ENCODE measurements at regions not wholly inside any gene's neighbourhood (a gene's known extent, or its start where the extent isn't known, plus 50 kb on each side); places are given as distances from the start of the nearest gene placed in this dataset.

DNA sequence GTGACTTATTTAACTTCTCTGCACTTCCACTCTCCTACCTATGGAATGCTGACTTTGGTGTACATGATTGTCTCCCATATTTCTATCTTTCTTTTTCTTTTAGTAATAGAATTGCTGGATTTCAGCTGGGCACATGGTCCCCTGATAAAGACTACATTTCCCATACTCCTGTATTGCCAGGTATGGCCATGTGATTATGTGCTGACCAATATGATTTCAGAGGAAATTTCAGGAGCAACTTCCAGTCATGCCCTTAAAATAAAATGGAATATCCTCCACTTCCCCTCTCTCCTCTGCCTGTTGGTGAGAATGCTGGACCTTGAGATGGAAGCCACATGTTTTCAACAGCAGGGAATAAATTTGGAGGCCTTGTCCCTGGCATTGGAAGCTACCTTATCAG lies 130.7 kb upstream of the IGSF21 start:
- DNase-seq (ENCODE audit: low read depth in 2 of 2): no peak

DNA sequence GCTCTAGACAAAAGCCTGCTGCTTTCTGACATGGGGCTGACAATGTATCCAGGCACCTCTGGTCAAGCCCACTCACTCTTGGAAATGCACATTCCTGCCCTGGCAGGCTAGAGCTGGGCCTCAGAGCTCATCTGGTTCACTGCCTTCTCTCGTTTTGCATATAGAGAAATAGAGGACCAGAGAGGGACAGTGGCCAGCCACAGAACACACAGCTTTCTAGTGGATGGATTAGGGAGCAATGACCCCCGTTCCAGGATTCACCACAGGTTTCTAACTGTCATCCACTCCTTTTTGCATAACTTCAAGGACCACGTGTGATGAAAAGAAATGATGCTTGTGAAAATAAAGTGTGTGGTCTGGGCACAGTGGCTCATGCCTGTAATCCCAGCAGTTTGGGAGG lies 129.6 kb upstream of the IGSF21 start:
- no peak for DNase-seq (ENCODE audit: low read depth in 2 of 2)

DNA sequence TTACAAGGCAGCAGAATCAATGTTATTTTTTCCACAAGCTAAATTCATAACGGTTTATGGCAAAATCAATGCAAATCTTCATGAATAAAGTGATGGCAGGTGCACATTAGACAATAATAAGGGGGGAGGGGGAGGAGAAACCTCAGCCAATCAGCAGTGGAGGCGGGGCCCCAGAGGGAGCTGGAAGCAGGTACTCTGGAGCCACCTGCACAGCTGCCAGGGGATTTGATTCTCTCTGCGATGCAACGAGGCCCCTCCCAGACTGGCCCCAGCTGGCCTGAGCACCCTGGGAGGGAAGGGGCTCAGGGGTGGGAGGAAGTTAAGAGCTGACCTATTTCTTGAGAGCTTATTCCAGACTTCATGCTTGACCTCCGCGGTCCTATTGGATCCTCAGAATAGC lies 127.8 kb upstream of the IGSF21 start:
- DNase-seq (ENCODE audit: low read depth in 2 of 2): no peak

DNA sequence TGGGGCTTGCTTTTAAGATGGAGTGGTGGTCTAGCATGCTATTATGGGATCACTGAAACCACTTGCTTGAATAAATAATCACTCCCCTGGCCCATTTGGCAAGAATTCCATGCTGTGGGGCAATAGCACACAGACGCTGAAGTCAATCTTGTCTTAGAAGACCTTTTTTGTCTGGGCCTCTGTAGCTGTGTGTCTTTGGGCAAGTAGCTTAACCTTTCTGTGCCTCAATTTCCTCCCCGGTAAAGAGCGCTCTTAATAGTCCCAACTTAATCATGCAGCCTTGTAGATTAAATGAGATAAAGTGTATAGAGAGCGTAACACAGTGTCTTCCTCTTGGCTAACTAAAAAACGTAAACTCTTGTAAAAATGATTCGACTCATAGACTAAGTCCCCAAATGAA lies 125.4 kb upstream of the IGSF21 start:
- DNase-seq (ENCODE audit: low read depth in 2 of 2): no peak

DNA sequence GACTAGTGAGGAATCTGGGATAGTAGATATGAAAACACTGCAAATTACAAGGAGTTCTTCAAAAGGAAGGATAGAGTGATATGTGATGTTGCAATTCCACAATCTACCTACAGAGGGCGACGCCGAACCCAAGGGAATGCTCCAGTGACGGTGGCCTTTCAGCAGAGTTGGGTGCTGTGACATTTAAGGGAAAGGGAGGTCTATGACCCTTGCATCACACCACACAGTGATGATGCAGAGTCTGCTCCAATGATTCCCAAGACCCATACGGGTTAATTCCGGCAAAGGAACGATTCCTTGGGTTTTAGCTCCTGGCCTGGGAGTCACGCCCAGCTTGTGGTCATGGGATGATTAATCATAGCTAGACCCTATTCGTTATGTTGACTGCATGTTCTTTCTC lies 123.0 kb upstream of the IGSF21 start:
- DNase-seq (ENCODE audit: low read depth in 2 of 2): peak in 1 of 2 experiments; percentile 21

DNA sequence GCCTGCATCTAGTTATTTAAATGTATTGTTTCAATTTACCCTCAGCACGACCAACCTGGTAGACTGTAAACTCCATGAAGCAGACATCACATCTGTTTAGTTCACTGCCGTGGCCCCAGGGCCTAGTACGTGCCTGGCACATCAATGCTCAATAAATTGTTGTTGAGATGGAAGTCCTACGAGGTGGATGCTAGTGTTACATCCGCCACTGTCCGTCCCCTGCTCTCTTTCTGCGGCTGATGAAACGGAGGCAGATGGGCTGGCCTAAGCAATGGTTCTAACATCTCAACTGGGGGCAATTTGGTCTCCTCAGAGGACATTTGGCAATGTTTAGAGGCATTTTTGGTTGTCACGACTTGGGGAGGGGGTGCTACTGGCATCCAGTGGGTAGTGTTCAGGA lies 121.4 kb upstream of the IGSF21 start:
- DNase-seq (ENCODE audit: low read depth in 2 of 2): no peak

DNA sequence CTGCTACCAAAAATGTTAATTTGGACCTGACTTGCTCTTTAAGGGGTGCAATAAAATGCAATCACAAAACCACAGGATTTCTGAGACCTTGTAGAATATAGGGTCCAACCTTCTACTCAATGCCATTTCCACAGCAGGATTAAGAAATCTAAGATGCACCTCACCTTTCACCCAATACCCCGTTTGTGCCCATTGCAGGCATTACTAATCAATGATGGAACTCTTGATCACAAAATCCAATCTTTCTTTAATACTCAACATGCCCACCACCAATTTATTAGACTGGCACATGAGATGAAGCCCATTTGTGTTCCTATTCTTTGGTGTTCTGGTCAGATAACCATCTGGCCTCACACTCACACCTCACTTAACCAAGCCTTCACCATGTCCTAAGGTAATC lies 117.2 kb upstream of the IGSF21 start:
- no peak for DNase-seq (ENCODE audit: low read depth in 2 of 2)

DNA sequence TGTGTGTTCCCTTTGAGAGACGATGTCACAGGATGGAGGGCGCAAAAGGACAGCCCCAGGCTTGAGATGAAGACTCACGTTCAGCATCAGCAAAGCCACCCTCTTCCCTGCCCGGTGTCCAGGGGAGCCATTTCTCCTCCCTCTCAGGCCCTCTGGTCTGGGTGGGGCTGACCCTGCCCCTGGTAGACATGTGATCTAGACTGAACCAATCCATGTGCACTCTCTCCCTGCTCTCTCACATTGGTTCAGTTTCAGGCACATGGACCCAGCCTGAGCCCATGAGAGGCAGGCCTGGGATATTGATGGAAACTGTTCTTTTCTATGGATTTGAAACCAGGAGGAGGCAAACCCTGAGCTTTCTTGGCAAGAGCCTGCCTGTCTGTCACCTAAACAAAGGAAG lies 115.6 kb upstream of the IGSF21 start:
- DNase-seq (ENCODE audit: low read depth in 2 of 2): no peak

DNA sequence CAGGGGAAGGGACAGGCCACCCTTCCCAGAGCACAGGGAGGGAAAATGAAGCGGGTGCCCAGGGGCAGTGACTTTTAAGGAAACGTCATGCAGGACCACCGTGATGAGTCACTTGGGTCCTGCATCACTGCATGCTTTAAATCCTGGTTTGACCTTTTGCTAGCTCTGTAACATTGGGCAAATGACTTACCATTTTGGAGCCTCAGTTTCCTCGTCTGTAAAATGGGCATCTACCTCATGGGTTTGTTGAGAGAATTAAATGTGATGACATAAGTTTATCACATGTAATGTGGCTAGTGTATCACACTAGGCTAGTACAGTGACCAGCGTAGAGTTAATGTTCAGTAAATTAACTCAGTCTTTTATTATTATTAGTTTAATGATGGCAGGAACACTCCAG lies 114.8 kb upstream of the IGSF21 start:
- DNase-seq (ENCODE audit: low read depth in 2 of 2): no peak

DNA sequence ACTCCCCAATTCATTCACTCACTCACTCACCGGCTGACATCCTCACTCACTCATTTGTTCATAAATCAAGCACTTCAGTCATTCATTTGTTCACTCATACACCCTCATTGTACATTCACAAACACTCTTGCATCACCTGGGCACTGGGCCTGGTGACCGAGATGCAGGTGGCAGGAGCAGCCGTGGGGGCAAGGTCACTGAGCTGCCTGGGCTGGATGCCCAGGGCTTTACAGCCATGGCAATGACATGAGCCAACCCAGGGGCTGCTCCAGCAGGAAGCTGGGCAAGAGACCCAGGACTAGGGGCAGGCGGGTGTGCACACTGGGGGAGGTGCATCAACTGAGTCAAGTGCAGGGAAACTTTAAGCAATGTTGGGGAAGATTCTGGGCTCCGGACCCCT lies 113.6 kb upstream of the IGSF21 start:
- DNase-seq (ENCODE audit: low read depth in 2 of 2): no peak

DNA sequence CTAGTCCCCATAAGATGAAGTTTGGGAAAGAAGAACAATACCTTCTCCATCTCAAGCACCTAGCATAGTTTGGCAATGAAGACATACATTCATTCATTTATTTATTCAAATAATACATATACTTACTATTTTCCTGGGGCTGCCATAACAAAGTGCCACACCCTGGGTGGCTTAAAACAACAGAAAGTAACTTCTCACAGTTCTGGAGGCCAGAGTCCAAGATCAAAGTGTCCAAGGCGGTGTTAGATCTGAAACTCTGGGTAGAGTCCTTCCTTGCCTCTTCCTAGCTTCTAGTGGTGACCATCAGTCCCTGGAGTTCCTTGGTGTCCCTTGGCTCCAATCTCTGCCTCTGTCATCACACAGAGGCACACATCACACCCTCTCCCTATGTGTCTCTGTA lies 112.1 kb upstream of the IGSF21 start:
- DNase-seq (ENCODE audit: low read depth in 2 of 2): no peak

DNA sequence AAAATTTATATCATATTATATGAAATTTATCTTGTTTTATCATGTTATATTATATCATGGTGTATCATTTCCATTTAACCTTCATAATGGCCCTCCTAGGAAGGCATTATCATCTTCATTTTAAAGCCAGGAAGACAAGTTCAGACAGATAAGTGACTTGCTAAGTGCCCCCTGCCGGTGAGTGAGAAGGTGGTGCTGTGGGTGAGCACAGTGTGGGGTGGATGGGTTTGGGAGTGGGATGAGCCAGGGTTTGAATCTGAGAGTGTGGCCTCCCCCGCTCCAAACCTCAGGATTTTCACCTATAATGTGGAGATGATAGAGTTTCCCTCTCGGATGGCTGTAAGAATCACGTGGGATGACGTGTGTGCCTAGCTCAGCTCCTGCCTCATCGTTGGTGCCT lies 108.7 kb upstream of the IGSF21 start:
- no peak for DNase-seq (ENCODE audit: low read depth in 2 of 2)

DNA sequence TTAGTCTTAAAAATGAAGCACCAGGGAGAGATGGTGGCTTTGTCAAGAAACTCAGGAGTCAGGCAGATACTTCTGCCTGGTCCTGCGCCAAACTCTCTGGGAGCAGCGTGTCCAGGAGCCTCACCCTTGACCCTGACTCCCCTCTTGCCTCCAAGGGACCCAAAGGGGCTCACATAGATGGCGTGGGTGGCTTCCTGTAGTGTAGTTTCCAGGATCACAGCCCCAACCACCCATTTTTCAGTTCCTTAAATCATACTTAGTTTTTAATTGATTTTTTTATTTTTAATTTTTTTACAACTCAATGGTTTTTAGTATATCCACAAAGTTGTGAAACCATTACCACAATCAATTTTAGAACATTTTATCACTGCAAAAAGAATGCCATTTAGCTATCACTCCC lies 107.7 kb upstream of the IGSF21 start:
- DNase-seq (ENCODE audit: low read depth in 2 of 2): no peak

DNA sequence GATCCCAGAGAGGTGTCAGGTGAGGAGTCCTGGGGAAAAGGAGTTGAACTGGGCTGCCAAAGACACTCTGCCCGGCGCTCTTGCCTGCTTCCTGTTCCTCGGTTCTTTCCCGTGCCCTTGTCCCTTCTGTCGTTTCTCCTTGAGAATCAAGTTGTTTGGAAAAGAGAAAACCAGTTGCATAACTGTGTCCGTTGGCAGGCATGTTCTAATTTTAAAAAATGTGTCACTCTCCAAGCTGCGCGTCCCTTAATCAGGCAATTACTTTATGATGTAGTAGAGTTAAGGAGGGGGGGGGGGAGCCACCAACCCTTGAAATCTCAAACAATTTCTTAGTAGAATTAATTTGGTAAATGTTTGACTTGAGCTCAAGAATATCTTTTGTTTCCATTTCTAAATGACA lies 105.9 kb upstream of the IGSF21 start:
- no peak for DNase-seq (ENCODE audit: low read depth in 2 of 2)

DNA sequence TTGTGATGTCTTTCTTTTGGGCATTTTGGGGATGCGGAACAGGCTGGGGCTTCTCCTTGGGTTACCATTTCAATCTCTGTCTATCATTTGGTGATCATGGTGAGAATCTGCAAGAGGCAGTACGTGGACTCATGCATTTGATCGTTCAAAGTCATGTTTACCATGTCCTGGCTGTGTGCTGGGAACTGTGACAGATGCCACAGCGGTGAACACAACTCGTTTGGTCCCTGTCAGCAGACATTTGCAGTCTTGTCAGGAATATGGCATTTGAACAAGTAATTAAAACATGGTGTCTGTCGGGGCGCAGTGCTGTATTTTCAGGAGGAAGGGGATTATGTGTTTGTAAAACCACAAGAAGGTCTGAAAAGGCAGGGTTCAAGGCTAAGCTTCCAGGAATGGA lies 103.3 kb upstream of the IGSF21 start:
- DNase-seq (ENCODE audit: low read depth in 2 of 2): no peak

DNA sequence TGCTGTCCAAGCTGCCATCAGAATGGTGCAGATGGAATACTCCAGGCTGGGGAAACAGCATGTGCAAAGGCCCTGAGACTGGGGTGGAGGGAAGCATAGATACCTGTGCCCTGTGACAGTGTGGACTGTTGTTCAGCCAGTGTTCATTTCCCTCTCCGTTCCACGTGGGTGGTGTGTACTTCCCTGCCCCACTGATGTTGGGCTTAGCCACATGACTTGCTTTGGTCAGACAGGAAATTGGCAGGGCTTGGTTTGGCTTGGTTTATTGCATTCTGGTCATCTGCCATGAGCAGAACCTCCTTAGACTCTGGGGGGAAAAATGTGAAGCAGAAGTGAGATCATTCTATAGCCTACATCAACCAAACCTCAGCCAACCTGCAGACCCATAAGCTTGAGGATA lies 102.4 kb upstream of the IGSF21 start:
- no peak for DNase-seq (ENCODE audit: low read depth in 2 of 2)

DNA sequence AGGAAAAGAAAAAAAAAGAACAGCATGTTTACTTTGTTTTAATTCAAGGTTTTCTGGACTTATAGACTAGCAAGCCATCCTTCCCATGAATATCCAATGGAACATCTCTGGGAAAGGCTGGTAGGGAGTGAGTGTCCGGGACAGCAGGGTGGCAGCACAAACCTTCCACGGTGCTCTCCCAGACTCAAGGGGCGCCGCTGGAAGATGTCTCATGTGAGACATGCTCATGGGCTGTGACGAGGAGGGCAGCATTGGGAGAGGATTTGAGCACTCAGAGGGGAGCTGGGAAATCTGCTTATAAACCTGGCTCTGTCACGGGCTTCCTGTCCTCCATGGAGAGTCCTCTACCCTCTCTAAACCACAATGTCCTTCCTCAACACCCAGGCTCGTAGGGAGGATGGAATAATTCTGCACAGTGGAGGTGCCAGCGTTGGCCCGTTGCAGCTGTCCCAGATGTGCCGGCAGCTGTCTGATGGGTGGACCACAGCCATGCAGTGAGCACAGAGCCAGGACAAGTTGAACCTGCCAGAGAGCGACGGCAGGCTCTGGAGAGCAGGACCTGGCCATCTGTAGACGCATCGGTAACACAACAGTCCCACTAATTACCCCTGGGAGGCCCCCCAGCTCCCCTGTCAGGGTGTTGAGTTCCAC lies 100.1 kb upstream of the IGSF21 start:
- no peak for DNase-seq (ENCODE audit: low read depth in 2 of 2)

DNA sequence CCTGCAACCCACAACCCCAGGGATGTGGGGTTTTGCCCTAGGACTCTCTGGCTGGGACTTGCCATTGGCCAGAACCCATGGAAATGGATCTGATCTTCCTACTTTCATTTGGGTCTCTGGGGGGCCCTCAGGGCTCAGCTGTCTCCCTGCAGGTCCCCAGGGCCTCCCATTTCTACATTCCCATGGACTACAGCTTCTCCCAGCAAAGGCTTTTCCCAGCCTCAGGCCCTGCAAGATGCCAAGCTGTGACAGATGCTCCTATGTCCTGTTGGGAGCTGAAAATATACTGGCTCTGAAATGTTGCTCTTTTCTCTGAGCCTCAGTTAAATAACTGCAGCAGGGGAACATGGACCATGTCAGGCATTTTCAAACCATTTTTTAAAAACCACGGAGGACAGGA lies 99.5 kb upstream of the IGSF21 start:
- DNase-seq (ENCODE audit: low read depth in 2 of 2): no peak

DNA sequence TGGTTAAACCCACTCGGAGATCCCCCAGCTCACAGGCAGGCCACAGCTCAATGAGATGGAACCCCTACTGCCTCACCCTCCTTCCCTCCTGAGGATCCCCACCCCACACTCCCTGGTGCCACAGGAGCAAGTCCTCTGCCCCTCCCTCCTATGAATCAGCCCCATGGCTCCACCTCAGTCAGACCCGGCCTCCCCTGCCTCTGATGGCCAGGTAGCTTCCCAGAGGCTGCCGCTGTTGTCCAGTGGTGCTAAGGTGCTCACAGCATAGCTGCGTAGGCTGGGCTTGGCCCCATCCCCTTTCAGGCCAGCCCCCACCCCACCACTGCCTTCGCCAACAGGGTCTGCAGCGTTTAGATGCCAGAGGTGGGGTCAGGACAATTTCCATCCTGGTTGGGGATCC lies 98.5 kb upstream of the IGSF21 start:
- no peak for DNase-seq (ENCODE audit: low read depth in 2 of 2)

DNA sequence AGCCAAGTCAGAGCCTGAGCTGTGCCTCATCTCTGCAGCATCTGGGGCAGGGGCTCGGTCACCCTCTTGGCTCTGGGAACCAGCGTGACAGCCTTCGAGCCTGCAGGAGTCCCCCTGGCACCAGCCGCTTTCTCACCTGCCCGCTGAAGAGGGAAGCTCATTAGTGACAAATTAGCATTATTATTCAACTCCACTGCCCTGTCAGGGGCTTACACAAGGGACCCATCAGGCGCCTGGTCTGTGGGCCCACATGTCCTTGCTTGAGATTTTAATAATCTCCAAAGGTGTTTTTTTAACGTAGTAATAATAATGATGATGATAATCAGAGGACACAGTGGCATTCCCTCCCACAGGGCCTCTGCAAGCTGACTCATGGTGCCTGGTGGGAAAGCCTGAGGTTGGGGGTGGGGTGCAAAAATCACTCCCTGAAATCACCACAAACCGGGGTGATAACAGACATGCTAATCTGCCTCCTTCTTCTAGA lies 98.1 kb upstream of the IGSF21 start:
- DNase-seq (ENCODE audit: low read depth in 2 of 2): no peak

DNA sequence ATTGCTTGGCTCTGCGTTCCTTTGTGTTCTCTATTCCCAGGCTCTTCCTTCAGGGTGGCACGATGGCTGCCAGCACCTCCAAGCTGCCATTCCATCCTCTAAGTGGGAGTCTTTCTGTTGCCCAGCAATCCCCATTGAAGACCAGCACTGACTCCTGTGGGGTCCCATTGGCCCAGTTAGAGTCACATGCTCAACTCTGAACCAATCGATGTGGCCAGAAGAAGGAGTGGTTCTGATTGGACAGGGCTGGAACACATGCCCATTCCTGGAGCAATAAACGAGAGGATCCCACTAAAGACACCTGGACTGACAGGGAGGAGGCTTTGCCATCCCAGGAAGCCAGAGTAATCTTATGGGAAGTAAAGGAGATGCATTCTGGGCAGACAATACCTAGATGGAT lies 97.2 kb upstream of the IGSF21 start:
- DNase-seq (ENCODE audit: low read depth in 2 of 2): no peak

DNA sequence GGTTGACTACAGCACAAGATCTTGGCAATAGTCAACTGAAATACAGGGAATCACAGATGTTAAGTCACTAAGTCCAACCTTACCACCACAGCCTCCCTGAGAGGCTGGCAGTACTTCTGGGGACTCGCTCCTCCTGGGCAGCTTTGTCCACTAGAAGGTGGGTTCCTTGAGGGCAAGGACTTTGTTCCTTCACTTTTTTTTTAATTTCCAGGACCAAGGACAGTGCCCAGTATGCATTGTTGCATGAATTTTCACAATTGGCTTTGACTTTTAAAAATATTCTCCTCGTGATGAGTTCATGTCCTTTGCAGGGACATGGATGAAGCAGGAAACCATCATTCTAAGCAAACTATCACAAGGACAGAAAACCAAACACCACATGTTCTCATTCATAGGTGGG lies 96.7 kb upstream of the IGSF21 start:
- DNase-seq (ENCODE audit: low read depth in 2 of 2): no peak

DNA sequence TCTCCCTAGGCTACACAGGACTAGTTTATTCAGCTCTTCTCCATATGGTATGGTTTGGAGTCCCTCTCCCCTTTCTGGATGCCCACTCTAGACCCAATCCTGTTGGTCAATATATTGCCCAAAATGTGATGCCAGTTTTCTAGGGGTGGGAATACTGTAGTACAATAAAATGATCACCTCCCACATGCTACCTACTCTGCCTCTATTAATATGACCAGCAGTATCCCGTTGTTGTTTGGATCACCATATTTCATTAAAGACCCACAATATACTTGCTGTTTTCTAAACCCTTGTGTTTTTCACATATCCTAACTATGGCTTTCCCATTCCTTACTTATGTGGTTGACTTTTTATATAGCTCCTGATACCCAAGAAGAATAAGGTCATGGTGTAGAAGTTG lies 95.9 kb upstream of the IGSF21 start:
- no peak for DNase-seq (ENCODE audit: low read depth in 2 of 2)

DNA sequence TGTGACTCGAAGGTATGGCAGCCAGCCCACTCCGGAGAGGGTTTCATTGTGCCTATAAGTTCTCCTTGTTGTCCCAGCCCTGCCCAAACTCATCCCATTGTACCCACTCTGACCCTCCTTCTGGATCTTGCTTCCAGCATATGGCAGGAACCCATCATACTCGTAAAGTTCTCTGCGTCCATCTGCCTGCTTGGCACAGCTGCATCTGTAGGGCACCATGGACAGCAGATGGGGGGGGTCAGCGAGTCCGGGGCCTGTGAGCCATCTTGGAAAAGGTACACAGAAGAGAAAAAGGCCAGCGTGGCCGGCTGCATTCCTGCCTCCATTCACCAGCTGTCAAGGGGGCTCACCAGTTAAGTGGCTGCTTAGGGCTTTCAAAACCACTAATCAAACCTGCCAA lies 94.9 kb upstream of the IGSF21 start:
- no peak for DNase-seq (ENCODE audit: low read depth in 2 of 2)

DNA sequence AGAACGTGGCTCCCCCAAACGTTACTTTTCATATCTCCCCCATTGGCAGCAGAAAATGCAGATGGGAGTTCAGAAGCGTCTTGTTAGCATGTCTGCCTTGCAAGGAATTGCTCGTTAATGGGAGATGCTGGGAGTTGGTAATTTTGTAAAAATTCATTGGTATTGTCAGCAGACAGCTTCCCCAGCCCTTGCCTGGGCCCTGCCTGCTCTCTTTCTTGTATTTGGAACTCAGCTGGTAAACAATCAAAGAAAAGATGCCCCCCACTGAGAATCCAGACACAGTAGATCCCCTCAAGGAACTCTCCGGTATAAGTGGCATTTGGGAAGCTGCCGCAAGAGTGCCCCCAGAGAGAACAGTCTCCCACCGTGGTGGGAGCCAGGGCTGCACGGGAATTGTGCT lies 94.4 kb upstream of the IGSF21 start:
- DNase-seq (ENCODE audit: low read depth in 2 of 2): no peak

Measured in stimulated activated CD4-positive, alpha-beta T cell treated with anti-CD3 and anti-CD28 coated beads, Interleukin-12 subunit alpha, Interleukin-12 subunit beta, amount 100 ng/mL, for 24 hours (primary cell).